Gastrocnemius medialis (tissue), 4 donors: ENCODE measurements at regions not wholly inside any gene's neighbourhood (a gene's known extent, or its start where the extent isn't known, plus 50 kb on each side); places are given as distances from the start of the nearest gene placed in this dataset.

ENCODE experiments used
- POLR2A ChIP-seq, 2 donors: fragments of 450-650 bp; IDR thresholded peaks; one replicate each; pipeline ENCODE4 v1.6.1; 2017; ENCODE audit warnings: antibody characterized with exemption in 2 of 2, mild to moderate bottlenecking in 2 of 2, moderate library complexity in 2 of 2
- TF ChIP-seq, protein P1 (sequence below), 5 experiments: fragments of 450-650 bp in 3 of 5; fragments of 200-600 bp in 2 of 5; sonication (generic) in 2 of 5; IDR thresholded peaks in 4 of 5; conservative IDR thresholded peaks in 1 of 5; 1 replicate in 4 of 5; 2 replicates in 1 of 5; pipeline ENCODE4 v1.5.1; 2016 to 2019; ENCODE audit warnings: antibody characterized with exemption in 5 of 5, mild to moderate bottlenecking in 3 of 5, moderate library complexity in 3 of 5

DNA sequence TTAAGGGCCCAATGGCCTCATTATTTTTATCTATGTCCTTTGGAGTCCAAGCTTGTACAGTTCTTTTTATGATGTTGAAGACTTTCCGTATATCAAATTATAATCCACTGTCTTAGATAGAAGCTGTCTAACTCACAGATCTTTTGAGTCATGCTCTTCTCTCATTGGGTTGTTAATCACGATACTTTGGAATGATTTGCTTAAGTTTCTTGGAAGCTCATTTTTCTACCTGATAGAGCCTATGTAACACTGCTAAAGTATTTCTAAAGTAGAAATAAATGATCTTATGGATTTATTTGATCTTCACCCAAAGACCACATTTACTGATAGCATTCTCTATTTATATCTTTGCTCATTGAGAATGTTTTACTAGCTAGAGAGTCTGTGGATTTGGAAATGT is 1554.1 kb downstream of the PLA2G4A start:
- TF ChIP-seq, protein P1, sequence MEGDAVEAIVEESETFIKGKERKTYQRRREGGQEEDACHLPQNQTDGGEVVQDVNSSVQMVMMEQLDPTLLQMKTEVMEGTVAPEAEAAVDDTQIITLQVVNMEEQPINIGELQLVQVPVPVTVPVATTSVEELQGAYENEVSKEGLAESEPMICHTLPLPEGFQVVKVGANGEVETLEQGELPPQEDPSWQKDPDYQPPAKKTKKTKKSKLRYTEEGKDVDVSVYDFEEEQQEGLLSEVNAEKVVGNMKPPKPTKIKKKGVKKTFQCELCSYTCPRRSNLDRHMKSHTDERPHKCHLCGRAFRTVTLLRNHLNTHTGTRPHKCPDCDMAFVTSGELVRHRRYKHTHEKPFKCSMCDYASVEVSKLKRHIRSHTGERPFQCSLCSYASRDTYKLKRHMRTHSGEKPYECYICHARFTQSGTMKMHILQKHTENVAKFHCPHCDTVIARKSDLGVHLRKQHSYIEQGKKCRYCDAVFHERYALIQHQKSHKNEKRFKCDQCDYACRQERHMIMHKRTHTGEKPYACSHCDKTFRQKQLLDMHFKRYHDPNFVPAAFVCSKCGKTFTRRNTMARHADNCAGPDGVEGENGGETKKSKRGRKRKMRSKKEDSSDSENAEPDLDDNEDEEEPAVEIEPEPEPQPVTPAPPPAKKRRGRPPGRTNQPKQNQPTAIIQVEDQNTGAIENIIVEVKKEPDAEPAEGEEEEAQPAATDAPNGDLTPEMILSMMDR (IDR thresholded peaks at IDR 0.05 in 4 of 5, conservative IDR thresholded peaks at IDR 0.05 in 1 of 5), result no peak
- TF ChIP-seq POLR2A (IDR thresholded peaks at IDR 0.05), result no peak
